NCI-H2029 treated with DMSO at 0.1 percent for 48 hours (cell line): ENCODE measurements at regions not wholly inside any gene's neighbourhood (a gene's known extent, or its start where the extent isn't known, plus 50 kb on each side); places are given as distances from the start of the nearest gene placed in this dataset.

Experiments
- DNase-seq: peaks from one replicate; lab custom pipeline; 2025; lab: John Stamatoyannopoulos, UW

- DNase-seq: no peak
Measured at GRCh38 chr16:51430716-51431369, 279.8 kb upstream of the SALL1 start.

DNA sequence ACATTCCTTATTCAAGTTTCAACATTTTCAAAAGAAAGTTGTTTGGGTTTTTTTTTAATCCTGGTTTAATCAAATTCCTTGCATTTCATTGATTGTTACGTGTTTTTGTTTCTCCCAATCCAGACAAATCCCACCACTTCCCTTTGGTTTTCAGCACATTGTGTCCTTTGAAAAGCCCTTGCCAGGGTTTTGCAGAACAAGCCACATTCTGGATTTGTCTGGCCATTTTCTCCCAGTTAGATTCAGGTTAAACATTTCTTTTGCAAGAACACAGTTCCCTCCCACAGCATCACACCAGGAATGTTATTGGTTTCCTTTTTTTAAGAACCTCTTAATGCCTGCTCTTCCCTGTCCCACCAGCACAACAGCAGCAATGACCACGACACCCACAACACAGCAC, 278.0 kb upstream of the SALL1 start:
- no peak for DNase-seq

DNA sequence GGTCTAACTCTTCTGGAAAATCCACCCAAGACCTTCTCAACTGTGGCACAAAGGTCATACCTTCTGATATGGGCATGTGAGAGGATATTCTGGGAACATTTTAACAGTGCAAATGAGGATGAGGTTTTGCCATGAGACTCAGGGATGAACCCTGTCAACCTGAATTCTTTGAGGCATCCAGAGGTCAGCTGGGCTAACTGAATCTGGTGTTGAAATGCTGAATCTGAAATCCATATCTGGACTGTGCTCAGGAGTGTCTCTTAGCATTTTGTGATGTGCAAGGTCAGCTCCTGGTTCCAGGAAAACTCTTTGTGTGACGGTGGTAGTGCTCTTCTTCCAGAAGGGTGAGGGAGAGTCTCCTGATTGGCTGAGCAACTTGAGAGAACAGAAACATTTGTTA, 276.0 kb upstream of the SALL1 start:
- DNase-seq: no peak

GRCh38 chr16:51426276-51426675, 275.2 kb upstream of the SALL1 start:
- DNase-seq: no peak

DNA sequence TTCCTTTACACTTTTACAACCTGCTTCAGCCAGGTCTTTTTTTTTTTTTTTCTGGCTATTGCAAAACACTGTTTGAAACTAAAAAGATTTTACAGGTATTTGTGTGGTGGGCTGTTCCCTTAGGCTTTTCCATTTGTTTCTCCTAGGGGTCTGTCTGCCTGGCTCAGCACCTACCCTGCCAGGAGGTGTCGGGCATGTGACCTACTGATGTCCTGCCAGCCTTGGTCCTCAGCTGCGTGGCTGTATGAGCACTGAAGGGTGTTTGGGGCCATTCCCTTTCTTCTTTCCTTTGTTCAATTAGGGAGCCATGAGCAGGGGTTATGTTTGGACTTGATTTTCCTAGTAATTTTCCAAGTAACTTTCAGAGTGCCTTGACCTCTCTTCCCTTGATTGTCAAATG, 269.2 kb upstream of the SALL1 start:
- DNase-seq: no peak

DNA sequence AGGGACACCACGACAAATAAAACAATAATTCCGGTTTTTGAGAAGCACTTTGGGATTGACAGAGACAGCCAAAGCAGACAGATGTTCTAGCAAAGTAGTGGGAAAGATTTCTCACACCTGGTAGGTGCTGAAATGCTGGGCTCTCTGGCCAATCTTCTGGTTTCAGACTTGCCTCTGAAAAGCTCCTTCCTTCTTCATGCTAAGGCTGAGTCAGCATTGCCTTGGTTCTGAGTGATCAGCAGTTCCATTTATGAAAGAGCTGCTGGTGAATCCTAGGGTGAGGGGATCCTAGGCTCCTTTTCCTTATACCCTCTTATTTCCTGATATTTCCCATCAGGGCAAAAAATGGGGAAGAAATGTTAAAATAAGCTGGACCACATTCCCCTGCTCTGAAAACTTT, 268.7 kb upstream of the SALL1 start:
- DNase-seq: no peak

DNA sequence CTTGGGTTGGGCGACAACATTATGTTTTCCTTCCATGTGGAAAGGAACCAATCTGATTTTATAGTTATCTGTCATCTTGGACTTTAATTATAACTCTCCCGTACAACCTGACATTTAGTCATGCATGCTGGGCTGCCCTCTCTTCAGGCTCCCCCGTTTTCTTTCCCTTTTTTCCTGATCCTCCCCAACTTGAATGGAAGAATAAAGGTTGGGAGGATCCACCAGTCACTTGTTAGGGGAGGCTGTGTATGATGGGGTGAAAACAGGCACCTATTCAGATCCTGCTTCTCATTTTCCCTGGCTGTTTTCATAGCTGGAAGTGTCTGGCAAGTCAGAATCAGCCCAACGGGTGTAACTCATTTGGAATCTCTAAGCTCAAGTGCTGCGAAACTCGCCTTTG, 267.2 kb upstream of the SALL1 start:
- DNase-seq: no peak

DNA sequence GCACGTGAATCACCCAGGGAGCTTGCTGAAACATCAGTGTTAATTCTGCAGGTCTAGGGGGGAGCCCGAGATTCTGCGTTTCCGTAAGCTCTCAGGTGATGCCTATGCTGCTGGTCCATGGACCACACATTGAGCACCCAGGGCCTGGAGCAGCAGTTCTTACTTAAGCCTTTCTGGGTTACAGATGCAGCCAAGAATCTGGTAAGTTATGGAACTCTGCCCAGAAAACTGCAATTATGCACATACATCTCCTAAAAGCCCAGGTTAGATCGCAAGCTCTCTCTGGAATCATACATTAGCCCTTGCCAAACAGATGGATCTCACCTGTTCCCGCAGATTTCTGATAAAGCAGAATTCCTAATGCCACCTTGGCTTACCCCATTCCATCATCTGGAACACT, 265.9 kb upstream of the SALL1 start:
- DNase-seq: no peak

DNA sequence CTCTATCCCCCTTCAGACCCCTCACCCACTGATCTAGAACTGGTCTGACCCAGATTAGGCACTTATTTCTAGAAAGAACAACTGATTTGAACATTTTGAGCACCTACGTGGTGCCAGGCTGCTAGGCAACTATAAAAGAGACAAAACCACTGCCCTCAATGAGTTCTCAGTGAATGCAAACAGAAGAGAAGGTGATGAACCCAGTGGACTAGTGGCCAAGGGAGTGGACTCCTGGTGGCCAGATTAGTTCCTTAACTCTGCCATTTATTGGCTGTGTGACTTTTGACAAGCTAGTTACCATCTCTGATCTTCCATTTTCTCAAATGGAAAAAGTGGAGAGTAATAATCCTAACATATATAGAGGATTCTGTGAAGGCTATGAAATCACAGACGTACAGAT, 259.1 kb upstream of the SALL1 start:
- no peak for DNase-seq

GRCh38 chr16:51409001-51409675, 258.1 kb upstream of the SALL1 start:
- DNase-seq: no peak

DNA sequence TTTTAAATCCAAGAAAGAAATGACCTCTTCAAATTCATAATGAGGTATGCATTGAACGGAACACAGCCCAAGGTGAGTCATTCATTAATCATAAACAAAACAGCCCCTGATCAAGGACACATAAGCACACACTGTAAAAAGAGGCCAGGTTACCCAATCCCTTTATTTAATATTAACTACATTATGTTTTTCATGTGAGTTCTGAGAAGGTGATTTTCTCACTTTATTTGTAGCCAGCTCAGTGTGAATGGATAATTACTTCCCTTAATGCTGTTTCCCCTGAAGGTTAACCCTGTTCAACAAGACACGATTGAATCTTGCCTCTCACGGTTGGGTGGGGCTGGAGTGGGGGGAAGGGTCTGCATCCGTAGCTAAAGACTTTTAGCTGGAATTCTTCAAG, 257.3 kb upstream of the SALL1 start:
- DNase-seq: no peak

DNA sequence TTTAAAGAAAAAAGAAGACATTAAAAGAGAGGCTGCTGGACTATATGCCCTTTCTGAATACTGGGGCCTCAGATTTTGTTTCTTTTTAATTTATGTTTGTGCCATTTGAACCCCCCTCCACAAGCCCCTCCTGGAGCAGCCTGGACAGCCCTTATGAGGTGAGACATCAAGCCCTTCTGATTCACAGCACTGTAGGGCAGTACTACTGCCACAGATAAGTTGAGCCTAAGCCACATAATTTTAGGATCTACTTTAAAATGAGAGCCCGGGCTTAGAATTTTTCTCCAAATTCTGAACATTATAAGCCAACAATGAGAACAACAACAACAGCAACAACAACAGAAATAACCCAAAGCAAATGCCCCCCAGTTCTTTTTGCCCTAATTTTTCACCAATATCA, 256.9 kb upstream of the SALL1 start:
- DNase-seq: no peak

DNA sequence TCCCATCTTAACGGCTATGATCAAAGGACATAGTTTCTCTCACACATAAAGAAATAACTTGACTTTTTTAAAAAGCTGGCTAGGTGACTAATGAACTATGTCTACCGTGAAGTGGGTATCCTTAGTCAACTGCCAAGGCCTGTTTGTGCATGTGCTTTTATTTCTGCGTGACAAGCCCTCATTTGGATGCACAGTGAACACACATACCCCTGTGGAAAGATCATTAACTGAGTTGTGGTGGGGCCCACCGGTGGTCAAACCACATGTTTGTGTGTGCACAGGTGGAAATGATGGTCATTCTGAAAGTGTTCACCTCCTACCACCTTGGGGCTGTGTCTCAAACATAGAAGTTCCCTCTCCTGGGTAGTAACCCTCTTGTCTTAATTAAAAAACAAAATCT, 256.1 kb upstream of the SALL1 start:
- DNase-seq: no peak

- no peak for DNase-seq
Measured at GRCh38 chr16:51405361-51405760, 254.3 kb upstream of the SALL1 start.

DNA sequence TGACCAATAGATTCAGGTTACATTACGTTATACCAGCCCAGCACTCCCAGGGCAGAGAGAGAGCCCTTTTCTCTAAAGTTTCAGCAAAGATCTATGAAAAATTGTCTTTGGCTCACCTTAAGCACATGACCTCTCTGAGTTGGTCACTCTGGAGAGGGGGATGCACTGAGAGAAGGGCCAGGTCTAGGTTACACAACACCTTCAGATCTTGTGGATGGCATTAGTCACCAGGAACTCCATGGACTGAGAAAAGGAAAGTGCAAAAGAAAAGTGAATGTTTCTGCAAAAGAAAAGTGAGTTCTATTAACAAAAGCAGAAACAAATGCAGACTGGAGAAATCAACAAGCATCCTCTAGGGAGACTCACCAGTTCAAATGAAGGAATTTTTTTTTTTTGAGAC, 253.3 kb upstream of the SALL1 start:
- no peak for DNase-seq

DNA sequence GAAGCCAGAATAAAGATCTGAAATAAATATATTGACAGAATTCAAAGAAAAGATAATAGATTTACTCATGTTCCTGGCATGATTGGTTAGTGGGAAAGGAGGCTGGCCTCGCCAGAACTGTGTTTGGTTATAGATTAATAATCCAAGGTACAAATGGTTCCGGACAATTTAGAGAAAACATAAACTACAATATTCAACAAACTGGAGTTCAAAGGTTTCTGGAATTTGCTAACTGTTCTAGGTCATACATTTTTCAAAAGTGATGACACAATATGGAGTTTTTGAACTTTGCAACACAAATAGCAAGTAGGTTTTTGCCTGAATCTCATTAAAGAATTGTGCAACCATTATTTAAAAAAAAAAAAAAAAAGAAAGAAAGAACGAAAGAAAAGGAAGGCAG, 251.7 kb upstream of the SALL1 start:
- DNase-seq: no peak

- no peak for DNase-seq
Measured at GRCh38 chr16:51402298-51402697, 251.2 kb upstream of the SALL1 start.

GRCh38 chr16:51401673-51402072, 250.6 kb upstream of the SALL1 start:
- no peak for DNase-seq

GRCh38 chr16:51399908-51400670, 249.0 kb upstream of the SALL1 start:
- no peak for DNase-seq

- no peak for DNase-seq
Measured at GRCh38 chr16:51394421-51394820, 243.4 kb upstream of the SALL1 start.

GRCh38 chr16:51393381-51394005, 242.4 kb upstream of the SALL1 start:
- DNase-seq: no peak

DNA sequence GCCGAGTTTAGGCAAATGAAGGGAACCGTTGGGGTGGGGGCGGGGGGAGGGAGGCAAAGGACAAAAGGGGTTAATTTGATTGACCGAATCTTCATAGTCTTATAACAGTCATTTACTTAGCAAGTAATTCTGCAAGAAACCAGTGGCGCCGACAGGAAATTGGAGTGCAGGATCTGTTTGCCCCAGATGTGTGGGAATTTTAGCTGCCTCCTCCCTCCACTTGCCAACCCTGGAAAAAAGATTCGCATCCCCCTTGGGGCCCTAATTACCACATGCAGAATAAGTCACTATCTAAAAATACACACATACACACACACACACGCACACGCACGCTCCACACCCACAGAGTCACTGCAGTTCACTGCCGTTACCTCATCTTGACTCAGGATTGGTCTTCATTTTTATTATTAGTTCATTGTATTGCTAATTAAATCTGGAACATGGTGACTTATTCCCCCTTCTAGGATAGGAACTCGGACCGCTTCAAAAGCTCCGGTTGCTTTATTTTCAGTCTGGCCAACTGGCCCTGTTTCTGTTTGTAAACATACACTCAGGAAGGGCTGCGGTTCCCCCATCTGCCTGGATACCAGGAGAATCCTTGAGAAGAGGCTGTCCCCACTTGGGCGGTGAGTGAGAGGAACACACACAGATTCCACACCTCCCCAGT, 241.6 kb upstream of the SALL1 start:
- DNase-seq: no peak
